ENCODE measurements at regions not wholly inside any gene's neighbourhood (a gene's known extent, or its start where the extent isn't known, plus 50 kb on each side); places are given as distances from the start of the nearest gene placed in this dataset.
"Not testable (repeated sequence)": the region's sequence is repeated elsewhere in the genome, so short reads cannot be mapped to it uniquely, and the experiment has no call there.

GRCh38 chr6:133057352-133057751 is 183.8 kb upstream of the EYA4 start:
- no peak overlapping the region for H3K4me3 Mint-ChIP-seq
- DNase-seq: no peak
- POLR2A ChIA-PET: no interaction called here
- no peak for ATAC-seq (ENCODE audit: low read depth)
- no peaks in the 10 kb centered on the region for H3K9me3 Mint-ChIP-seq
- no peaks in the 10 kb centered on the region for H3K36me3 Mint-ChIP-seq
- no peaks in the 10 kb centered on the region for H3K4me1 Mint-ChIP-seq
- H3K27ac Mint-ChIP-seq: no peak overlapping the region
- H3K27me3 Mint-ChIP-seq: peaks cover under 1% of the 10 kb centered on the region

GRCh38 chr6:133062077-133062476 is 179.1 kb upstream of the EYA4 start:
- ATAC-seq (ENCODE audit: low read depth) (no peak), DNase-seq (no peak)
- POLR2A ChIA-PET: no interaction called here
- no peaks in the 10 kb centered on the region for H3K27me3 Mint-ChIP-seq
- H3K4me1 Mint-ChIP-seq: no peaks in the 10 kb centered on the region
- H3K9me3 Mint-ChIP-seq: no peaks in the 10 kb centered on the region
- no peak overlapping the region for H3K4me3 Mint-ChIP-seq
- H3K27ac Mint-ChIP-seq: no peak overlapping the region
- H3K36me3 Mint-ChIP-seq: no peaks in the 10 kb centered on the region

- Mint-ChIP-seq H3K9me3 (no peaks in the 10 kb centered on the region), H3K4me1 (no peaks in the 10 kb centered on the region), H3K27me3 (no peaks in the 10 kb centered on the region), H3K4me3 (no peak overlapping the region), H3K36me3 (no peaks in the 10 kb centered on the region), H3K27ac (no peak overlapping the region)
- ATAC-seq (ENCODE audit: low read depth) (no peak), DNase-seq (no peak)
- POLR2A ChIA-PET: no interaction called here
Measured at GRCh38 chr6:133062696-133063306, 178.4 kb upstream of the EYA4 start.

- Mint-ChIP-seq H3K4me3 (no peak overlapping the region), H3K4me1 (no peaks in the 10 kb centered on the region), H3K27me3 (no peaks in the 10 kb centered on the region), H3K27ac (no peak overlapping the region), H3K36me3 (no peaks in the 10 kb centered on the region), H3K9me3 (no peaks in the 10 kb centered on the region)
- ATAC-seq (ENCODE audit: low read depth) (no peak), DNase-seq (no peak)
- POLR2A ChIA-PET: no interaction called here
Measured at GRCh38 chr6:133067960-133068359, 173.2 kb upstream of the EYA4 start.

GRCh38 chr6:133070410-133071043 is 170.6 kb upstream of the EYA4 start:
- no peaks in the 10 kb centered on the region for H3K36me3 Mint-ChIP-seq

GRCh38 chr6:133079901-133080300 is 161.3 kb upstream of the EYA4 start:
- H3K9me3 Mint-ChIP-seq: no peaks in the 10 kb centered on the region
- no peak overlapping the region for H3K4me3 Mint-ChIP-seq
- H3K36me3 Mint-ChIP-seq: no peaks in the 10 kb centered on the region
- POLR2A ChIA-PET: no interaction called here
- H3K27ac Mint-ChIP-seq: no peak overlapping the region
- no peaks in the 10 kb centered on the region for H3K27me3 Mint-ChIP-seq
- H3K4me1 Mint-ChIP-seq: no peaks in the 10 kb centered on the region
- DNase-seq (no peak), ATAC-seq (ENCODE audit: low read depth) (no peak)

More at GRCh38 chr6:133070410-133071043, 170.6 kb upstream of the EYA4 start:
- Mint-ChIP-seq H3K9me3 (no peaks in the 10 kb centered on the region), H3K27ac (no peak overlapping the region), H3K4me1 (no peaks in the 10 kb centered on the region), H3K27me3 (no peaks in the 10 kb centered on the region), H3K4me3 (no peak overlapping the region)
- DNase-seq: no peak
- no peak for ATAC-seq (ENCODE audit: low read depth)
- POLR2A ChIA-PET: no interaction called here

GRCh38 chr6:133083248-133083967 is 157.7 kb upstream of the EYA4 start:
- no peaks in the 10 kb centered on the region for H3K9me3 Mint-ChIP-seq
- H3K27me3 Mint-ChIP-seq: no peaks in the 10 kb centered on the region
- no peaks in the 10 kb centered on the region for H3K4me1 Mint-ChIP-seq
- DNase-seq (no peak), ATAC-seq (ENCODE audit: low read depth) (no peak)
- no peak overlapping the region for H3K27ac Mint-ChIP-seq
- no peak overlapping the region for H3K4me3 Mint-ChIP-seq
- POLR2A ChIA-PET: no interaction called here
- no peaks in the 10 kb centered on the region for H3K36me3 Mint-ChIP-seq

- no peak for DNase-seq
- POLR2A ChIA-PET: no interaction called here
- Mint-ChIP-seq H3K4me3 (no peak overlapping the region), H3K4me1 (no peaks in the 10 kb centered on the region), H3K36me3 (no peaks in the 10 kb centered on the region), H3K27me3 (no peaks in the 10 kb centered on the region), H3K27ac (no peak overlapping the region), H3K9me3 (no peaks in the 10 kb centered on the region)
- ATAC-seq (ENCODE audit: low read depth): no peak
Measured at GRCh38 chr6:133085471-133085870, 155.7 kb upstream of the EYA4 start.

- Mint-ChIP-seq H3K4me1 (no peaks in the 10 kb centered on the region), H3K27ac (no peak overlapping the region), H3K4me3 (no peak overlapping the region), H3K9me3 (no peaks in the 10 kb centered on the region), H3K27me3 (no peaks in the 10 kb centered on the region), H3K36me3 (no peaks in the 10 kb centered on the region)
- POLR2A ChIA-PET: no interaction called here
- ATAC-seq (ENCODE audit: low read depth) (no peak), DNase-seq (no peak)
Measured at GRCh38 chr6:133085896-133086295, 155.3 kb upstream of the EYA4 start.

- Mint-ChIP-seq H3K36me3 (no peaks in the 10 kb centered on the region), H3K27ac (no peak overlapping the region), H3K4me1 (no peaks in the 10 kb centered on the region), H3K9me3 (no peaks in the 10 kb centered on the region), H3K27me3 (no peaks in the 10 kb centered on the region), H3K4me3 (no peak overlapping the region)
- POLR2A ChIA-PET: no interaction called here
- no peak for DNase-seq
- ATAC-seq (ENCODE audit: low read depth): no peak
Measured at GRCh38 chr6:133088931-133089695, 152.0 kb upstream of the EYA4 start.

GRCh38 chr6:133092199-133092598 is 149.0 kb upstream of the EYA4 start:
- no peaks in the 10 kb centered on the region for H3K4me1 Mint-ChIP-seq
- no peaks in the 10 kb centered on the region for H3K27me3 Mint-ChIP-seq
- ATAC-seq (ENCODE audit: low read depth) (no peak), DNase-seq (no peak)
- H3K27ac Mint-ChIP-seq: no peak overlapping the region
- POLR2A ChIA-PET: no interaction called here
- no peaks in the 10 kb centered on the region for H3K9me3 Mint-ChIP-seq
- no peaks in the 10 kb centered on the region for H3K36me3 Mint-ChIP-seq
- no peak overlapping the region for H3K4me3 Mint-ChIP-seq

GRCh38 chr6:133092771-133093170 is 148.4 kb upstream of the EYA4 start:
- H3K27me3 Mint-ChIP-seq: no peaks in the 10 kb centered on the region
- POLR2A ChIA-PET: no interaction called here
- no peak overlapping the region for H3K4me3 Mint-ChIP-seq
- H3K9me3 Mint-ChIP-seq: no peaks in the 10 kb centered on the region
- no peak for ATAC-seq (ENCODE audit: low read depth)
- no peaks in the 10 kb centered on the region for H3K4me1 Mint-ChIP-seq
- H3K36me3 Mint-ChIP-seq: no peaks in the 10 kb centered on the region
- no peak overlapping the region for H3K27ac Mint-ChIP-seq
- no peak for DNase-seq

GRCh38 chr6:133093211-133093610 is 147.9 kb upstream of the EYA4 start:
- DNase-seq; H3K27me3 Mint-ChIP-seq; H3K9me3 Mint-ChIP-seq; H3K27ac Mint-ChIP-seq; H3K4me1 Mint-ChIP-seq; ATAC-seq (ENCODE audit: low read depth); POLR2A ChIA-PET; H3K4me3 Mint-ChIP-seq; H3K36me3 Mint-ChIP-seq: not testable (repeated sequence)

- Mint-ChIP-seq H3K4me1 (no peaks in the 10 kb centered on the region), H3K9me3 (no peaks in the 10 kb centered on the region), H3K27me3 (no peaks in the 10 kb centered on the region), H3K27ac (no peak overlapping the region), H3K36me3 (no peaks in the 10 kb centered on the region), H3K4me3 (no peak overlapping the region)
- ATAC-seq (ENCODE audit: low read depth): no peak
- no peak for DNase-seq
- POLR2A ChIA-PET: no interaction called here
Measured at GRCh38 chr6:133093956-133094355, 147.2 kb upstream of the EYA4 start.

Measured in activated naive CD8-positive, alpha-beta T cell treated with anti-CD3 and anti-CD28 coated beads, Interleukin-2, amount 10 ng/mL, durations not matched to agents 7 days and 5 days (primary cell).